AG04449 (cell line): ENCODE measurements at regions not wholly inside any gene's neighbourhood (a gene's known extent, or its start where the extent isn't known, plus 50 kb on each side); places are given as distances from the start of the nearest gene placed in this dataset.
A peak's percentile ranks its signal among the peaks of the same experiment; 100 is the strongest.

Experiments used
- CTCF ChIA-PET: fragments of 350-600 bp; formaldehyde crosslinking; extraction: SDS; loops from one replicate; lab custom pipeline; 2021; ENCODE audit warnings: antibody characterized with exemption; lab: Yijun Ruan, JAX
- POLR2A ChIA-PET: fragments of 400-600, 350-600 bp; formaldehyde crosslinking; extraction: SDS; loops from one replicate; lab custom pipeline; 2020; ENCODE audit warnings: antibody characterized with exemption, inconsistent platforms; lab: Yijun Ruan, JAX
- DNase-seq: peaks from one replicate; pipeline ENCODE4 v3.0.0-alpha.2; 2010; ENCODE audit warnings: low read depth, low spot score
- H3K4me3 ChIP-seq: 2 replicates; pipeline ENCODE4 v1.5.1; 2011; ENCODE audit warnings: low read depth, mild to moderate bottlenecking, control low read depth, low read length
- CTCF ChIP-seq: IDR thresholded peaks from one replicate; pipeline ENCODE4 v1.5.1; 2011; ENCODE audit warnings: mild to moderate bottlenecking, moderate library complexity, low read length, control low read depth, inconsistent platforms; ENCODE audit not compliant: insufficient read depth; ENCODE audit errors: missing control alignments

GRCh38 chr5:176711883-176712282 is 64.6 kb downstream of the TSPAN17 start:
- ChIA-PET CTCF (interaction anchor here (1.5 kb wide), 1 partner anchor 11 kb away, joined by 3 read pairs; no protein-coding TSS in a partner anchor), POLR2A (no interaction called here)
- no peak for DNase-seq
- no peak for TF ChIP-seq CTCF
- no peak overlapping the region for H3K4me3 ChIP-seq

- no peak for TF ChIP-seq CTCF
- POLR2A ChIA-PET: no interaction called here
- H3K4me3 ChIP-seq: no peak overlapping the region
- CTCF ChIA-PET: interaction anchor here (1.5 kb wide), 1 partner anchor 11 kb away, joined by 3 read pairs; no protein-coding TSS in a partner anchor
- DNase-seq: no peak
Measured at GRCh38 chr5:176712546-176713304, 65.4 kb downstream of the TSPAN17 start.

- no peak for TF ChIP-seq CTCF
- CTCF ChIA-PET: no interaction called here
- no peak for DNase-seq
- H3K4me3 ChIP-seq: no peak overlapping the region
- POLR2A ChIA-PET: no interaction called here
Measured at GRCh38 chr5:176713409-176713808, 66.1 kb downstream of the TSPAN17 start.

GRCh38 chr5:176714067-176714466 is 66.8 kb downstream of the TSPAN17 start:
- DNase-seq: no peak
- no peak overlapping the region for H3K4me3 ChIP-seq
- POLR2A ChIA-PET: no interaction called here
- TF ChIP-seq CTCF: no peak
- CTCF ChIA-PET: no interaction called here

GRCh38 chr5:176716320-176716719 is 69.0 kb downstream of the TSPAN17 start:
- CTCF ChIA-PET: interaction anchor here (1.6 kb wide), 1 partner anchor 143 kb away, joined by 4 read pairs; no protein-coding TSS in a partner anchor
- TF ChIP-seq CTCF: no peak
- POLR2A ChIA-PET: no interaction called here
- H3K4me3 ChIP-seq: no peak overlapping the region
- peak; percentile 29 for DNase-seq

GRCh38 chr5:176719113-176719739 is 71.9 kb downstream of the TSPAN17 start:
- DNase-seq: no peak
- ChIA-PET CTCF (no interaction called here), POLR2A (no interaction called here)
- no peak for TF ChIP-seq CTCF
- H3K4me3 ChIP-seq: no peak overlapping the region
